Sigmoid colon (tissue), 6 donors: ENCODE measurements at regions not wholly inside any gene's neighbourhood (a gene's known extent, or its start where the extent isn't known, plus 50 kb on each side); places are given as distances from the start of the nearest gene placed in this dataset.

Experiments used
- DNase-seq: peaks from one replicate; pipeline ENCODE4 v3.0.0-alpha.2; 2019
- H3K27ac ChIP-seq, 4 donors: fragments of 200-600 bp; sonication (generic); one replicate each; pipeline ENCODE4 v1.5.1; 2016 to 2019; ENCODE audit warnings: mild to moderate bottlenecking in 1 of 4
- H3K27me3 ChIP-seq, 3 donors: fragments of 200-600 bp; sonication (generic); one replicate each; pipeline ENCODE4 v1.5.1; 2019; ENCODE audit warnings: mild to moderate bottlenecking in 1 of 3
- H3K36me3 ChIP-seq, 4 donors: fragments of 200-600 bp; sonication (generic); one replicate each; pipeline ENCODE4 v1.5.1; 2016 to 2019
- H3K4me1 ChIP-seq, 4 donors: fragments of 200-600 bp; sonication (generic); one replicate each; pipeline ENCODE4 v1.5.1; 2017 to 2019
- H3K4me3 ChIP-seq, 4 donors: fragments of 200-600 bp; sonication (generic); one replicate each; pipeline ENCODE4 v1.5.1; 2017 to 2019; ENCODE audit warnings: mild to moderate bottlenecking in 2 of 4, moderate library complexity in 1 of 4
- H3K9me3 ChIP-seq, 4 donors: fragments of 200-600 bp in 3 of 4; sonication (generic) in 3 of 4; one replicate each; pipeline versions ENCODE4 v1.5.1 to v1.6.1; 2013 to 2019
- CTCF ChIP-seq, 4 experiments: fragments of 450-650 bp in 3 of 4; fragments of 200-600 bp in 1 of 4; IDR thresholded peaks; one replicate each; pipeline ENCODE4 v1.5.1; 2016 to 2019; ENCODE audit warnings: antibody characterized with exemption in 4 of 4, mild to moderate bottlenecking in 3 of 4, moderate library complexity in 2 of 4
- EP300 ChIP-seq, 4 donors: sonication (generic); formaldehyde crosslinking; IDR thresholded peaks; one replicate each; pipeline ENCODE4 v1.6.1; 2017; ENCODE audit warnings: antibody characterized with exemption in 4 of 4
- POLR2A ChIP-seq, 2 donors: fragments of 450-650 bp; IDR thresholded peaks; one replicate each; pipeline ENCODE4 v1.6.1; 2016; ENCODE audit warnings: antibody characterized with exemption in 2 of 2, mild to moderate bottlenecking in 2 of 2, moderate library complexity in 2 of 2
- POLR2AphosphoS5 ChIP-seq, 4 donors: sonication (generic); formaldehyde crosslinking; IDR thresholded peaks; one replicate each; pipeline ENCODE4 v1.6.1; 2017; ENCODE audit warnings: antibody characterized with exemption in 4 of 4
- WGBS, 2 donors: extraction: QIAGEN DNeasy Blood & Tissue Kit; methylation state at CpG; one replicate each; pipeline ENCODE4 v1.1.7; 2013; 5-methylcytosine and 5-hydroxymethylcytosine counted together
- intact Hi-C: fragments of 100-400 bp; cut with DNase I; formaldehyde crosslinking; loops from one replicate; pipeline ENCODE4 v1.15.1; 2023
- donor health status: healthy with polysubstance abuse.
- donor health status: healthy.

DNA sequence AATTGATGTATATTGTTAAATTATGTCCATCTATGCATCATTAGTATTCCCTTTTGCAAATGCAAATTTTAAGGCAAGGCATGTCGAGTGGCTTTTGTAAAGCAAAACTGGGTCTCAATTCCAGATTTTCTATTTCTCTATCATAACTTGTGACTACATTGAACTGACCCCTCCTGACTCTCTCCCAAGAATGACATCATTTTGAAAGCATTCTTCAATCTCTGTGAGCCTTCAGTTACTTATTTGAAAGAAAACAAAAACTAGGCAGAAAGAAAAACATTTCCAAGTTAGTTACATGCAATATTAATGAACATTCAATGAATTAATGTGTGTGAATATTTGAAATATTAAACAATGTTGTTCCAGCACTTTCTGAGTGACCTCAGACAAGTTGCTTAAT lies 314.3 kb upstream of the CLNK start:
- H3K27ac ChIP-seq: no peak overlapping the region
- no peaks in the 10 kb centered on the region for H3K9me3 ChIP-seq
- no peaks in the 10 kb centered on the region for H3K27me3 ChIP-seq
- TF ChIP-seq POLR2A (IDR thresholded peaks at IDR 0.05) (no peak), EP300 (IDR thresholded peaks at IDR 0.05) (no peak), CTCF (IDR thresholded peaks at IDR 0.05) (no peak), POLR2AphosphoS5 (IDR thresholded peaks at IDR 0.05) (no peak)
- WGBS, 2 donors: 84 to 87% methylated on average over 1 of the region's 1 CpG
- no peak for DNase-seq
- peaks cover 0 to 12% (median 2%) of the 10 kb centered on the region in 4 donors for H3K4me1 ChIP-seq
- H3K4me3 ChIP-seq: no peak overlapping the region
- intact Hi-C loops: no loop called here
- no peaks in the 10 kb centered on the region for H3K36me3 ChIP-seq

GRCh38 chr4:10984815-10985214 lies 300.2 kb upstream of the CLNK start:
- DNase-seq: no peak
- intact Hi-C loops: no loop called here
- Histone ChIP-seq H3K36me3 (no peaks in the 10 kb centered on the region), H3K27me3 (no peaks in the 10 kb centered on the region), H3K4me3 (no peak overlapping the region), H3K27ac (no peak overlapping the region), H3K4me1 (no peaks in the 10 kb centered on the region), H3K9me3 (no peaks in the 10 kb centered on the region)
- TF ChIP-seq POLR2A (IDR thresholded peaks at IDR 0.05) (no peak), EP300 (IDR thresholded peaks at IDR 0.05) (no peak), POLR2AphosphoS5 (IDR thresholded peaks at IDR 0.05) (no peak)
- WGBS, 2 donors: 58 to 76% methylated on average over 2 of the region's 2 CpGs

DNA sequence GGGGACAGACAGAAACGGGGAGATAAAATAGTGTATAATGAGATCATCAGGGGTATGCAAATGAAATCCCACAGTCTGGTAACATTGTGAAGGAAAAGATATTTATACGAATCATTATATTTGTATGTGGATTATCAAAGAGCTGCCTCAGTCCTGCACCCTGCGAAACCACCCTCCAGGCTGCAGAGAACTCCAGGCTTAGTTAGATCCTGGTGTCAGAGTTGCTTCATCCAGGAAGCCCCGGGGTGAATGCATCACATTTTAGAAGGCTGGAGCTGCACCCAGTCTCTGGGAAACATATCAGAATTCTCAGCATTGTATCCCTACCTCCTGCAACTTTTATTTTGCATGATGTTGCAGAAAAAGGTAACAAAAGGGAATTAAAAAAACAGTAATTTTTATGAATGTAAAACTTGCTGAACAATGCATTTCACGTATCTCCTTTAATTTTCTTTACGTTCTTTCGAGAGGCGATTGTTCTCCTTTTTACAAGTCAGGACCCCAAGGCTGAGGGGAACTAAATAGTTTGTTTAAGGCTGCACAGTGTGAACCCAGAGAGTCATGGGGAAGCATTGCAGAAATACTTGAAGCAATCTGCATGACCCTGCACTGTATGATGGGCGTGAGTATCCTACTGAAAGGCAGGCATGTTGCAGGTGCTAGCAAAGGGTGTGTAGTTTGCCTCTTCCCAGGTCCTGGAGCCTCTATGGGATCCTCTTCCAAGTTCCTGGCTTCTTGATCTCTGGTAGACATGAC lies 299.5 kb upstream of the CLNK start:
- H3K36me3 ChIP-seq: no peaks in the 10 kb centered on the region
- H3K4me3 ChIP-seq: no peak overlapping the region
- DNase-seq: no peak
- H3K9me3 ChIP-seq: no peaks in the 10 kb centered on the region
- no peaks in the 10 kb centered on the region for H3K4me1 ChIP-seq
- 78 to 84% methylated on average over 9 of the region's 9 CpGs for WGBS, 2 donors
- H3K27me3 ChIP-seq: no peaks in the 10 kb centered on the region
- TF ChIP-seq EP300 (IDR thresholded peaks at IDR 0.05) (no peak), POLR2AphosphoS5 (IDR thresholded peaks at IDR 0.05) (no peak), CTCF (IDR thresholded peaks at IDR 0.05) (no peak), POLR2A (IDR thresholded peaks at IDR 0.05) (no peak)
- no peak overlapping the region for H3K27ac ChIP-seq
- intact Hi-C loops: no loop called here

- intact Hi-C loops: no loop called here
- TF ChIP-seq EP300 (IDR thresholded peaks at IDR 0.05) (no peak), CTCF (IDR thresholded peaks at IDR 0.05) (no peak), POLR2AphosphoS5 (IDR thresholded peaks at IDR 0.05) (no peak), POLR2A (IDR thresholded peaks at IDR 0.05) (no peak)
- no peak overlapping the region for H3K27ac ChIP-seq
- no peaks in the 10 kb centered on the region for H3K36me3 ChIP-seq
- H3K4me1 ChIP-seq: no peaks in the 10 kb centered on the region
- no peak for DNase-seq
- WGBS, 2 donors: 45 to 66% methylated on average over 2 of the region's 2 CpGs
- H3K27me3 ChIP-seq: no peaks in the 10 kb centered on the region
- H3K9me3 ChIP-seq: no peaks in the 10 kb centered on the region
- H3K4me3 ChIP-seq: no peak overlapping the region
Observed at GRCh38 chr4:10983268-10983667, 298.7 kb upstream of the CLNK start.

DNA sequence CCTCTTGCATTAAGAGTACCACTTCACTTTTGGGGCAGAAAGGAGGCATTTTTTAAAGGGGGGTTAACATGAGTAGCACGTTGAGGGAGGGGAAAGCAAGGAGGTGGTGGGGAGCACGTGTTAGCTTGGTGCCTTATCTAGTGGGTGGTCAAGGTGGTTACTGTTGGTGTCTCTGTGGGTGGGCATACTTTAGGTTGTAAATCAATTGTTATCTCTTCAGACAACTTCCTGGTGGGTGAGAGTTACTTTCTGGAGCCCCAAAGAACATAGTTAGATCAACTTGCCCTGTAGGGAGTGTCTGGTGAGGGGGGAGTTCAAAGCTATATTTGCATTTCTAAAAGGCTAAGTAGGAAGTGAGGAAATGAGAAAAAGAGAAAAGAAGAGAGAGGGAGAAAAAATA lies 297.7 kb upstream of the CLNK start:
- no peak overlapping the region for H3K27ac ChIP-seq
- no peaks in the 10 kb centered on the region for H3K36me3 ChIP-seq
- TF ChIP-seq EP300 (IDR thresholded peaks at IDR 0.05): no peak
- TF ChIP-seq CTCF (IDR thresholded peaks at IDR 0.05): no peak
- TF ChIP-seq POLR2A (IDR thresholded peaks at IDR 0.05): no peak
- no peak for TF ChIP-seq POLR2AphosphoS5 (IDR thresholded peaks at IDR 0.05)
- WGBS, 2 donors: 18 to 56% methylated on average over 2 of the region's 2 CpGs
- no peaks in the 10 kb centered on the region for H3K9me3 ChIP-seq
- no peak for DNase-seq
- H3K27me3 ChIP-seq: no peaks in the 10 kb centered on the region
- H3K4me3 ChIP-seq: no peak overlapping the region
- intact Hi-C loops: no loop called here
- no peaks in the 10 kb centered on the region for H3K4me1 ChIP-seq
